ENCODE measurements at regions not wholly inside any gene's neighbourhood (a gene's known extent, or its start where the extent isn't known, plus 50 kb on each side); places are given as distances from the start of the nearest gene placed in this dataset.

DNA sequence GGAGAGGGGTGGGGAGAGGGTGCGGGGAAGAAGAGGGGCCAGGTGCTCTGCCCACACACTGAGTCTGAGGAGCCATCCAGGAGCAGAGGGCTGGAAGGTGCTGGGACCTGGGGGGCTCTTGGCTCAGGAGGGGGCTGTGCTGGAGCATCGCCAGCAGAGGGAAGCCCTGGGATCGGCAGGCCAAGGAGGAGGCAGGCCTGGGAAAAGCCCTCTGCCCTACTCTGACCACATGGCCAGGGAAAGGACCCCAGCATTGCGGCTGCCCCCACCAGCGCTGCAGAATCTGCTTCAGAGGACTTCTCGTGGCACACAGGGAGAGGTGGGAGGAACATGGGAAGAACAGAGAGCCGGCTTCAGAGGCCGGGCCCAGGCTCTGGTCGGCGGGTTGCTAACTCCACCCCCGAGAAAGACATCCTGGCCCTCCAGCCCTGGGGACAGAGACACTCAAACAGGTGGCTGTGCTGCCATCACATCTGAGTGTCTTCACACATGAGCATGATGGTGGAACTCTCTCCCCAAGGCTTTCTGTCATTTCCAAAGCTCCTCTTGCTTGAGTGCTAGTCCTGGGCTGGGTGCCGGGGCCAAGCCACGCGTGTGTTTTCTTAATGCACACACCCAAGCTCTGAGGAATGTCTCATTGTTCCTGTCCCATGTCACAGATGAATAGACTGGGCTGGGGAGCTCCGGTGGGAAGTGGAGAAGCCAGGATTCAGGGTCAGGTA is 1378.0 kb downstream of the BRD1 start:
- no peaks in the 10 kb centered on the region for H3K9me3 ChIP-seq (ENCODE audit: control insufficient read depth in 2 of 2, low read length in 2 of 2)
- H3K27ac ChIP-seq (ENCODE audit: insufficient read depth, low read length, poor library complexity, severe bottlenecking): no peak overlapping the region
- no peak overlapping the region for H3K4me3 ChIP-seq (ENCODE audit: low read depth, low read length)
- Mint-ChIP-seq H3K36me3 (no peaks in the 10 kb centered on the region), H3K4me3 (no peak overlapping the region), H3K4me1 (no peaks in the 10 kb centered on the region), H3K27ac (no peak overlapping the region), H3K27me3 (peaks cover 15% of the 10 kb centered on the region), H3K9me3 (no peaks in the 10 kb centered on the region)
- ATAC-seq (ENCODE audit: low read depth in 2 of 2) (no peak), DNase-seq (no peak)
- H3K36me3 ChIP-seq (ENCODE audit: control insufficient read depth, insufficient read depth, low read length): no peaks in the 10 kb centered on the region
- no peaks in the 10 kb centered on the region for H3K4me1 ChIP-seq (ENCODE audit: control insufficient read depth, insufficient read depth, low read length, poor library complexity, severe bottlenecking)
- H3K27me3 ChIP-seq (ENCODE audit: control insufficient read depth, insufficient read depth, low read length): no peaks in the 10 kb centered on the region

DNA sequence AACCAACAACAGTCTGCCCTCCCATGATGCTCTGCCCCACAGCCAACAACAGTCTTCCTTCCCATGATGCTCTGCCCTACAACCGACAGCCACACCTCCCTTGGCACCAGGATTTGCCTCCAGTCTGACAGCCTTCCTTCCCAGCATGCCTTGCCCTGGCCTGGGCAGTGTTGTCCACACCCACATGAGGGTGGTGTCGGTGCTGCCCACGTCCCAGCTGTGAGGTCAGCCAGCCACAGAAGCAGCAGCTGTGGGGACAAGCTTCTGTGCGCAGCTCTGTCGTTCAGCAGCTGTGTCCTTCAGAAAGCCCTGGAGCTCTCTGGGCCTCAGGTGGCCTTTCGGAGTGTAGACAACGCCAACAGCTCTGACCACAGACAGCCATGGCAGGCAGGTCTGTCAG is 1378.9 kb downstream of the BRD1 start:
- H3K9me3 Mint-ChIP-seq: no peaks in the 10 kb centered on the region
- H3K27me3 Mint-ChIP-seq: peaks cover 9% of the 10 kb centered on the region
- H3K9me3 ChIP-seq (ENCODE audit: control insufficient read depth in 2 of 2, low read length in 2 of 2): no peaks in the 10 kb centered on the region
- H3K27me3 ChIP-seq (ENCODE audit: control insufficient read depth, insufficient read depth, low read length): no peaks in the 10 kb centered on the region
- H3K4me1 ChIP-seq (ENCODE audit: control insufficient read depth, insufficient read depth, low read length, poor library complexity, severe bottlenecking): no peaks in the 10 kb centered on the region
- no peak overlapping the region for H3K4me3 Mint-ChIP-seq
- H3K27ac ChIP-seq (ENCODE audit: insufficient read depth, low read length, poor library complexity, severe bottlenecking): no peak overlapping the region
- H3K27ac Mint-ChIP-seq: no peak overlapping the region
- ATAC-seq (ENCODE audit: low read depth in 2 of 2) (no peak), DNase-seq (no peak)
- H3K4me1 Mint-ChIP-seq: no peaks in the 10 kb centered on the region
- no peaks in the 10 kb centered on the region for H3K36me3 ChIP-seq (ENCODE audit: control insufficient read depth, insufficient read depth, low read length)
- H3K4me3 ChIP-seq (ENCODE audit: low read depth, low read length): no peak overlapping the region
- H3K36me3 Mint-ChIP-seq: no peaks in the 10 kb centered on the region

DNA sequence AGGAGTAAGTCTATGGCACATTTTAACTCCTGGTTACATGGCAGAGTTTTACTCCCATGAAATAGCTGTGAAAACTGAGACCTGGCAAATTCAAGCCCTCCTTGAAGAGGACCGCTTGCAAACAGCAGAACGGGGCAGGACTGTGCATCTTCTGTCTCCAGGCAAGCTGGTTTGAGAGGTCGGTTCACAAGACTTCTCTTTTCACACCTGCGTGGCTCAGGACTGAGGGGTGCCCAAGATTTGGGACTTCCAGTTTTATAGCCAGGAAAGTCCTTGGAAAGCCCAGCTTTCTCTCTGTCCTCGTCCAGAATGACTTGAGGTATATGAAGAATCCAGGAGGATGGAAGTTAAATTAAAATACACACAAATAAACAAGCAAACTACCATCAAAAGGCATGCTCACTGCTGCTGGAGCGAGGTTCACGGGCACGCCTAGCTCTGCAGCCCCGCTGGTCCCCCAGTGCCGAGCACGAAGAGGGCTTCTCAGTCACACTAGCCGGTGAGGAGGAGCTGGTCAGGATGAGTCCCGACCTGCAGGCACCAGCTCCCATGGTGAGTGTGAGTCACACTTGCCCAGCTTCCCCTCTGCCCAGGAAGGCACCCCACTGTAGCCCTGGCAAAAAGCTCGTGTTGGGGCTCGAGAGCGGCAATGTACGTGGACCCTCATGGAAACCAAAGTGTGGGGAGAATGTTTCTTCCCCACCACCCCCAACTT is 1382.4 kb downstream of the BRD1 start:
- Histone ChIP-seq H3K36me3 (ENCODE audit: control insufficient read depth, insufficient read depth, low read length) (no peaks in the 10 kb centered on the region), H3K4me1 (ENCODE audit: control insufficient read depth, insufficient read depth, low read length, poor library complexity, severe bottlenecking) (no peaks in the 10 kb centered on the region), H3K9me3 (ENCODE audit: control insufficient read depth in 2 of 2, low read length in 2 of 2) (no peaks in the 10 kb centered on the region), H3K4me3 (ENCODE audit: low read depth, low read length) (no peak overlapping the region), H3K27me3 (ENCODE audit: control insufficient read depth, insufficient read depth, low read length) (no peaks in the 10 kb centered on the region), H3K27ac (ENCODE audit: insufficient read depth, low read length, poor library complexity, severe bottlenecking) (no peak overlapping the region)
- Mint-ChIP-seq H3K4me1 (no peaks in the 10 kb centered on the region), H3K36me3 (no peaks in the 10 kb centered on the region), H3K4me3 (no peak overlapping the region), H3K27me3 (peaks cover under 1% of the 10 kb centered on the region), H3K27ac (no peak overlapping the region), H3K9me3 (no peaks in the 10 kb centered on the region)
- ATAC-seq (ENCODE audit: low read depth in 2 of 2): no peak
- no peak for DNase-seq

DNA sequence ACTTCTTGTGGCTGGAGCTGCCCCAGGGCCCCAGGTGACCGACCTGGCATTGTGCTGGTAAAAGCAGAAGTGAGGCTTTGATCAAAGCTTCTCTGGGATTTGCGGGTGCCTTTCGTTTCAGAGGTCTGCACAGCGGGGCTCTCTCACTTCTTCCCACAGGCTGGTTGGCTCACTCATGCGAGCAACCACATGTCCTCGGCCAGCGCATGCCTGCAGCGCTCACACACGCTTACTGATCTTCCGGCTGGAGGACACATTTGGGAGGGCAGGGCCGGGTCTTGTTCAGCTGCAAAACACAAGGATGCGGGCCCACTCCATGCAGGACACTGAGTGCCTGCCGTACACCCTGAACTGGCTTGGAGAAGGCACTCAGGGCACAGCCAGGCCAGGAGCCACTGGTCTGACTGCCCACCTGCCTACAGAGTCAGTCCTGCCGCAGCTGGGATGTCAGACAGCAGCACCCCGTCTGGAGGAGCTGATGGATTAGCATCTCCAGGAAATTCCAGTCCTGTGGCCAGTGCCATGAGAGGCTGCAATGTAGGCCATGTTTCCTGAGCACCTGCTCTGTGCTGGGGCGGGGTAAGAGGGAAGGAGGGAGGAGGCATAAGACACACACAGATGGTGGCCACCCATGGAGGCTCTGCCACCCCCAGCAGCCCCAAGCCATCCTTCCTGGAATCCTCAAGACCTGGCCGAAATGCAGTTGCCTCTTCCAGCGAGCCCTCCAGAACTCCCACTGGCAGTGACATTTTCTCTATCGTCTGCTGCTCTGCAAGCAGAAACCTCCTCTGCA is 1383.2 kb downstream of the BRD1 start:
- no peak for DNase-seq
- no peaks in the 10 kb centered on the region for H3K27me3 Mint-ChIP-seq
- Histone ChIP-seq H3K4me3 (ENCODE audit: low read depth, low read length) (no peak overlapping the region), H3K36me3 (ENCODE audit: control insufficient read depth, insufficient read depth, low read length) (no peaks in the 10 kb centered on the region), H3K4me1 (ENCODE audit: control insufficient read depth, insufficient read depth, low read length, poor library complexity, severe bottlenecking) (no peaks in the 10 kb centered on the region), H3K27me3 (ENCODE audit: control insufficient read depth, insufficient read depth, low read length) (no peaks in the 10 kb centered on the region), H3K27ac (ENCODE audit: insufficient read depth, low read length, poor library complexity, severe bottlenecking) (no peak overlapping the region), H3K9me3 (ENCODE audit: control insufficient read depth in 2 of 2, low read length in 2 of 2) (no peaks in the 10 kb centered on the region)
- peak in 1 of 2 donors; percentile 25 for ATAC-seq (ENCODE audit: low read depth in 2 of 2)
- no peak overlapping the region for H3K4me3 Mint-ChIP-seq
- H3K36me3 Mint-ChIP-seq: no peaks in the 10 kb centered on the region
- no peak overlapping the region for H3K27ac Mint-ChIP-seq
- no peaks in the 10 kb centered on the region for H3K9me3 Mint-ChIP-seq
- H3K4me1 Mint-ChIP-seq: no peaks in the 10 kb centered on the region

DNA sequence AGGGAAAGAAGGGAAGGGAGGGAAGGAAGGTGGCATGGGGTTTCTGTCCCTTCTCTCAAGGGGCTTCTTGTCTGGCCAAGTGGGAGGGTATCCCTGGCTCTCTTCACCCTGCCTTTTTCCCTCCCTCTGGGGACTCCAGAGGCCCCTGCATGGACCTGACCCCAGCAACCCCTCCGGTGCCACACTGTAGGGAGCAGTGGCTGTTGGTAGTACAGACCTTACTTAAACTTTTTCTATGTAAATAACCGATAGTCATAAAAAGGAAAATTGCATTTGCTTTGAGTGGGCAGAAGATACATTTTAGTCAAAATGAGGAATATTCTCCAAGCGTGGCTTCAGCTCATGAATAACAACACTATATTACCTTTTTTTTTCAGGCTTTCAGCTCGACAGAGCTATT is 1384.0 kb downstream of the BRD1 start:
- DNase-seq (no peak), ATAC-seq (ENCODE audit: low read depth in 2 of 2) (no peak)
- no peaks in the 10 kb centered on the region for H3K4me1 Mint-ChIP-seq

DNA sequence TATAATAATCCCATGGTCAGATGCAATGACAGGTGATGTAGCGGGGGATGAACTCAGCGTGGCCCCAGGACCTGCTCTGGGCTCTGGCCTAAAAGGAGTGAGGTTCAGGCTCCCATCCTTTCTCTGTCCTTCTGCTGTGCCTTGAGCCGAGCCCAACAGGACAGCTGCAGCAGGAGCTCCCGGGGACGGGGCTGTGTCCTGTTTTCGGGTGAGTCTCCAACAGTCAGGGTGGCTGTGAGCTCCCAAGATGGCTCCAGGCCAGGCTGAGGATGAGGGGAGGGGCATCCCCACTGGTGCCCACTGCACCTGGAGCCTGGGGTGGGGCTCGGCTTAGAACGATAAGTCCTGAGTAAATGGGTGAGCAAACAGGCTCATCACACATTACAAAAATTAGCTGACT is 1385.0 kb downstream of the BRD1 start:
- H3K9me3 Mint-ChIP-seq: peaks cover 0 to 2% (median 0%) of the 10 kb centered on the region in 7 donors
- H3K27me3 Mint-ChIP-seq: no peaks in the 10 kb centered on the region
- no peak for ATAC-seq (ENCODE audit: low read depth in 2 of 2)

More for the DNA sequence above, 1384.0 kb downstream of the BRD1 start:
- H3K27ac Mint-ChIP-seq: no peak overlapping the region
- no peaks in the 10 kb centered on the region for H3K27me3 ChIP-seq (ENCODE audit: control insufficient read depth, insufficient read depth, low read length)
- H3K9me3 ChIP-seq (ENCODE audit: control insufficient read depth in 2 of 2, low read length in 2 of 2): no peaks in the 10 kb centered on the region
- H3K36me3 ChIP-seq (ENCODE audit: control insufficient read depth, insufficient read depth, low read length): no peaks in the 10 kb centered on the region
- H3K4me3 ChIP-seq (ENCODE audit: low read depth, low read length): no peak overlapping the region
- H3K27me3 Mint-ChIP-seq: no peaks in the 10 kb centered on the region
- no peaks in the 10 kb centered on the region for H3K4me1 ChIP-seq (ENCODE audit: control insufficient read depth, insufficient read depth, low read length, poor library complexity, severe bottlenecking)
- no peak overlapping the region for H3K4me3 Mint-ChIP-seq
- H3K9me3 Mint-ChIP-seq: no peaks in the 10 kb centered on the region
- no peak overlapping the region for H3K27ac ChIP-seq (ENCODE audit: insufficient read depth, low read length, poor library complexity, severe bottlenecking)
- H3K36me3 Mint-ChIP-seq: no peaks in the 10 kb centered on the region

DNA sequence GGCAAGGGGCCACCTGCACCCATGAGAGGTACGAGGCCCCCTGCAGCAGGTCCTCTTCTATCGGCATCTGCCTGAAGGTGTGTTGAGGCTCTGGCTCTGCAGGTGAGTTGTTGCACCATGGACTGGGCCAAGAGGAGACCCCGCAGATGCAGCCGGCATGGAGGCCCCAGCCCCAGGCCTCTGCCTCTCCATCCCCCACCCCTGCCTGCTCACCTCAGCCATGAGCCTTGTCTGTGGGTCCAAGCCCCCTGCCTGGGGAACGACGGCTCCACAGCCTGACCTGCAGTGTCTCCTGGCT is 1386.2 kb downstream of the BRD1 start:
- Mint-ChIP-seq H3K27me3 (no peaks in the 10 kb centered on the region), H3K4me1 (no peaks in the 10 kb centered on the region), H3K4me3 (no peak overlapping the region), H3K9me3 (peaks cover 0 to 2% (median 0%) of the 10 kb centered on the region in 7 donors), H3K27ac (no peak overlapping the region), H3K36me3 (no peaks in the 10 kb centered on the region)
- H3K27ac ChIP-seq (ENCODE audit: insufficient read depth, low read length, poor library complexity, severe bottlenecking): no peak overlapping the region
- no peaks in the 10 kb centered on the region for H3K27me3 ChIP-seq (ENCODE audit: control insufficient read depth, insufficient read depth, low read length)
- no peak for DNase-seq
- H3K4me1 ChIP-seq (ENCODE audit: control insufficient read depth, insufficient read depth, low read length, poor library complexity, severe bottlenecking): no peaks in the 10 kb centered on the region
- H3K36me3 ChIP-seq (ENCODE audit: control insufficient read depth, insufficient read depth, low read length): no peaks in the 10 kb centered on the region
- no peaks in the 10 kb centered on the region for H3K9me3 ChIP-seq (ENCODE audit: control insufficient read depth in 2 of 2, low read length in 2 of 2)
- ATAC-seq (ENCODE audit: low read depth in 2 of 2): no peak
- no peak overlapping the region for H3K4me3 ChIP-seq (ENCODE audit: low read depth, low read length)

More for the DNA sequence above, 1385.0 kb downstream of the BRD1 start:
- DNase-seq: no peak
- no peak overlapping the region for H3K27ac Mint-ChIP-seq
- no peak overlapping the region for H3K4me3 ChIP-seq (ENCODE audit: low read depth, low read length)
- no peaks in the 10 kb centered on the region for H3K4me1 ChIP-seq (ENCODE audit: control insufficient read depth, insufficient read depth, low read length, poor library complexity, severe bottlenecking)
- H3K36me3 Mint-ChIP-seq: no peaks in the 10 kb centered on the region
- H3K27ac ChIP-seq (ENCODE audit: insufficient read depth, low read length, poor library complexity, severe bottlenecking): no peak overlapping the region
- H3K9me3 ChIP-seq (ENCODE audit: control insufficient read depth in 2 of 2, low read length in 2 of 2): no peaks in the 10 kb centered on the region
- H3K36me3 ChIP-seq (ENCODE audit: control insufficient read depth, insufficient read depth, low read length): no peaks in the 10 kb centered on the region
- no peak overlapping the region for H3K4me3 Mint-ChIP-seq
- H3K4me1 Mint-ChIP-seq: no peaks in the 10 kb centered on the region
- no peaks in the 10 kb centered on the region for H3K27me3 ChIP-seq (ENCODE audit: control insufficient read depth, insufficient read depth, low read length)
